Smooth muscle cell (in vitro differentiated cells): ENCODE measurements at regions not wholly inside any gene's neighbourhood (a gene's known extent, or its start where the extent isn't known, plus 50 kb on each side); places are given as distances from the start of the nearest gene placed in this dataset.

Experiments
- DNase-seq: peaks from one replicate; lab custom pipeline; 2025; ENCODE audit not compliant: unreplicated experiment; lab: John Stamatoyannopoulos, UW
- H2AFZ ChIP-seq: fragments of 200-600 bp; sonication (generic); 2 replicates; pipeline ENCODE4 v1.6.0; 2016; ENCODE audit warnings: antibody characterized with exemption, low read depth, mild to moderate bottlenecking
- H3F3A ChIP-seq: fragments of 200-600 bp; sonication (generic); 2 replicates; pipeline ENCODE4 v1.6.0; 2017; ENCODE audit warnings: antibody characterized with exemption, low read depth
- H3K27ac ChIP-seq: fragments of 200-600 bp; sonication (generic); 2 replicates; pipeline ENCODE4 v1.5.1; 2016; ENCODE audit warnings: low read depth, mild to moderate bottlenecking
- H3K27me3 ChIP-seq: fragments of 200-600 bp; sonication (generic); 2 replicates; pipeline ENCODE4 v1.6.1; 2016; ENCODE audit warnings: low read depth, mild to moderate bottlenecking
- H3K36me3 ChIP-seq: fragments of 200-600 bp; sonication (generic); 2 replicates; pipeline ENCODE4 v1.5.1; 2016; ENCODE audit warnings: low read depth
- H3K4me1 ChIP-seq: fragments of 200-600 bp; sonication (generic); 2 replicates; pipeline ENCODE4 v1.5.1; 2016; ENCODE audit warnings: low read depth
- H3K4me2 ChIP-seq: fragments of 200-600 bp; sonication (generic); 2 replicates; pipeline ENCODE4 v1.6.0; 2016; ENCODE audit warnings: mild to moderate bottlenecking
- H3K4me3 ChIP-seq: fragments of 200-600 bp; sonication (generic); 2 replicates; pipeline ENCODE4 v1.5.1; 2016; ENCODE audit warnings: mild to moderate bottlenecking
- H3K79me2 ChIP-seq: fragments of 200-600 bp; sonication (generic); 2 replicates; pipeline ENCODE4 v1.6.0; 2016; ENCODE audit warnings: low read depth, mild to moderate bottlenecking
- H3K9ac ChIP-seq: fragments of 200-600 bp; sonication (generic); 2 replicates; pipeline ENCODE4 v1.6.0; 2016; ENCODE audit warnings: low read depth
- H3K9me3 ChIP-seq: fragments of 200-600 bp; sonication (generic); replicated peaks from 2 replicates; pipeline ENCODE4 v1.5.1; 2016; ENCODE audit warnings: low read depth
- H4K20me1 ChIP-seq: fragments of 200-600 bp; sonication (generic); 2 replicates; pipeline ENCODE4 v1.6.0; 2016; ENCODE audit warnings: low read depth
- WGBS: methylation state at CpG from one replicate; pipeline ENCODE4 v1.1.7; 2016; ENCODE audit warnings: low lambda C conversion rate; 5-methylcytosine and 5-hydroxymethylcytosine counted together
- TF ChIP-seq, protein P1 (sequence below): fragments of 200-600 bp; sonication (generic); IDR thresholded peaks from 2 replicates; pipeline ENCODE4 v1.5.1; 2017; ENCODE audit warnings: borderline replicate concordance, mild to moderate bottlenecking, antibody characterized with exemption; ENCODE audit not compliant: insufficient read depth, poor library complexity, severe bottlenecking

DNA sequence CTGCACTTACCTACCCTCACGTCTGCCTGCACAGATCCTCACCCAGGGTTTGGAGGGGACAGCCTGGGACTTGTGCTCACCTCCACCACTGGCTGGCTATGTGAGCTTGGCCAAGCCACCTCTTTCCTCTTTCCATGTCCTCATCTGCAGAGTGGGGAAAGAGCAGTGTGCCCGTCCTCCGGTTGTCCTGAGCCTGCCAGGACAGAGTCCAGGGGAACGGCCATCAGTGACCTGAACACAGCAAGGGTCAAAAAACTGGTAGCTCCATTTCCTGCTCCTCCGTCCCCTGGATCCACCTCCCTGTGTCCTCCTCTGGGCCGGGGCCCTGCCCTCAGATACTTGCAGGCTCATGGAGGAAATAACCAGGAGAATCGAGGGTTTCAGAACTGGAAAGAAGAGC is 187.7 kb downstream of the OLFM1 start:
- Histone ChIP-seq H3K9me3 (no peaks in the 10 kb centered on the region), H3K27me3 (peaks cover 4% of the 10 kb centered on the region), H3K4me3 (no peak overlapping the region), H3F3A (no peaks in the 10 kb centered on the region), H3K4me1 (no peaks in the 10 kb centered on the region), H3K27ac (no peak overlapping the region), H3K4me2 (no peak overlapping the region), H3K9ac (no peak overlapping the region), H2AFZ (no peak overlapping the region), H3K79me2 (no peaks in the 10 kb centered on the region), H3K36me3 (no peaks in the 10 kb centered on the region), H4K20me1 (no peaks in the 10 kb centered on the region)
- TF ChIP-seq, protein P1, sequence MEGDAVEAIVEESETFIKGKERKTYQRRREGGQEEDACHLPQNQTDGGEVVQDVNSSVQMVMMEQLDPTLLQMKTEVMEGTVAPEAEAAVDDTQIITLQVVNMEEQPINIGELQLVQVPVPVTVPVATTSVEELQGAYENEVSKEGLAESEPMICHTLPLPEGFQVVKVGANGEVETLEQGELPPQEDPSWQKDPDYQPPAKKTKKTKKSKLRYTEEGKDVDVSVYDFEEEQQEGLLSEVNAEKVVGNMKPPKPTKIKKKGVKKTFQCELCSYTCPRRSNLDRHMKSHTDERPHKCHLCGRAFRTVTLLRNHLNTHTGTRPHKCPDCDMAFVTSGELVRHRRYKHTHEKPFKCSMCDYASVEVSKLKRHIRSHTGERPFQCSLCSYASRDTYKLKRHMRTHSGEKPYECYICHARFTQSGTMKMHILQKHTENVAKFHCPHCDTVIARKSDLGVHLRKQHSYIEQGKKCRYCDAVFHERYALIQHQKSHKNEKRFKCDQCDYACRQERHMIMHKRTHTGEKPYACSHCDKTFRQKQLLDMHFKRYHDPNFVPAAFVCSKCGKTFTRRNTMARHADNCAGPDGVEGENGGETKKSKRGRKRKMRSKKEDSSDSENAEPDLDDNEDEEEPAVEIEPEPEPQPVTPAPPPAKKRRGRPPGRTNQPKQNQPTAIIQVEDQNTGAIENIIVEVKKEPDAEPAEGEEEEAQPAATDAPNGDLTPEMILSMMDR: no peak
- DNase-seq: no peak
- 89% methylated on average over 7 of the region's 7 CpGs for WGBS

DNA sequence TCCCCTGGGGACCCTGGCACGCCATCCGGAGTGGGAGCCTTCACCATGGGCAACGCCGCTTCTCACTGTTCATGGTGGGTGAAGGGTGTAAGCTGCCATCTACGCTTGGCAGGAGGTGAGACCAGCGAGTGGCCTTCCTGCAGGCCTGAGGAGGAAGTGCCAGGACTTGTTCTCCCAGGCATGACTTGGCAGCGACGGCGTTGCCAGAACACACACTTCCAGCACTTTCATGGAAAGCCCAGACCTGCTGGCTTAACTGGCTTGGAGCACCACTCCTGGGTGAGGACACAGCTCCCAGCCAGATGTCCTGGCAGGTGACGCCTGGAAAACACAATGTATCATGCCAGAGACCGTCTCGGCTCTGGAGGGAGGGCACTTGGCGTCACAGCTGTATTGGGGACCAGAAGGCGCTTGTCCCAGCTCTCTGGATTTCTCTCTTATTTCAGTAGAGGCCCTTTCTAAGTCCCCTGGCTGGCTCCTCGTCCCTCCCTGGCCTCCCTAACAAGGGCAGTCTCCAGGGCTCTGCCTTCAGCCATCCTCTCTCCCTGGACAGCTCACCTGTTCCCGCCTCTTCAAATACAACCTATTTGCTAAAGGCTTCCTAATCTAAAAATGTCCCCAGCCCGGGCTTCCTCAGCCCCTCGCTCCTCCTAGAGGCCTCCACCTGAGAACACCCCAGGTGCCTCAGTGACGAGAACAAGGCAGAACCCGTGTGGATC is 188.3 kb downstream of the OLFM1 start:
- Histone ChIP-seq H3K4me3 (no peak overlapping the region), H3K79me2 (no peaks in the 10 kb centered on the region), H3K4me2 (no peak overlapping the region), H2AFZ (no peak overlapping the region), H3K36me3 (no peaks in the 10 kb centered on the region), H3K4me1 (no peaks in the 10 kb centered on the region), H3K9ac (no peak overlapping the region), H3K9me3 (no peaks in the 10 kb centered on the region), H4K20me1 (no peaks in the 10 kb centered on the region), H3K27me3 (peaks cover 4% of the 10 kb centered on the region), H3K27ac (no peak overlapping the region), H3F3A (no peaks in the 10 kb centered on the region)
- DNase-seq: no peak
- WGBS: 93% methylated on average over 20 of the region's 20 CpGs
- TF ChIP-seq, protein P1: no peak

DNA sequence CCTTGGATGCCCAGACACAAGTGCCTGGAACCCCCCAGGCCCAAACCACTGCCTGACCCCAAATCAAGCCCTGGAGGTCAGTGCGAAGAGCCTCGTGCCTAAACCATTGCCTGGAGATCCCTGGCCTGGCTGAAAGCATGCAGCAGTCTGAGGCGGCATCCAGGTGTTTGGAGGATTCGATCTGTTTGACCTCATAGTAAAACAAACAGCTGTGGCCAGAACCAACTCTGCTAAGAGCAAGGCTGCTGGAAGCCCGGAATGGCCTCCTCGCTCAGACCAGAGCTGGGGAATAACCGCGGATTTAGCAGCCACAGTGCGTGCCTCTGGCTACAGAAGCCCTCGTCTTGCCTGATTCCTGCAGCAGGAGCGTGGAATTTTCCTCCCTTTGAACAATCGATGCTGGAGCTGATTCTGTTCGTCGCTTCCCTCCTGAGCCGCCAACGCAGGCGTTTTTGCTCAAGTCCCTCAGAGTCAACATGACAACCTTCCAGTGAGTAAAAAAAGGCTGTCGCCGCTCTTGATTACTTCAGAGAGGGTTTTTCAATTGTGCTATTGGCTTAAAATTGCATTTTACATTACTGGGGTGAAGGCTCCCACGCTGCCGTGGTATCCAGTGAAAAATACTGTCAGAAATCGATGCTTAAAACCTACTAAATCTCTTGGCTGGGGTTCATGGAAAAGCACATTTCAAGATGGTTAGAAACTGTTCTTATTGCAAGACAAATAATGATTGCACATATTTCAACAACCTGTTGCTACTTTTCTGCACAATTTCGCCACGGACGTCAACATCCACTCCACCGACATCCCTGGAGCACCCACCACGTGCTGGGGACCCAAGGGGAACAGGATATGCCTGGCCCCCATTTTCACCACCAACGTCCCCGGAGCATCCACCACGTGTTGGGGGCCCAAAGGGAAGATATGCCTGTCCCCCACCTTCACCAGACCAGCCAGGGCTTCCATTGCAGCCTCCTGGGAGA is 190.0 kb downstream of the OLFM1 start:
- H3K4me2 ChIP-seq: no peak overlapping the region
- no peak overlapping the region for H3K27ac ChIP-seq
- H3K27me3 ChIP-seq: peaks cover 4% of the 10 kb centered on the region
- H3K9ac ChIP-seq: no peak overlapping the region
- H3F3A ChIP-seq: no peaks in the 10 kb centered on the region
- no peaks in the 10 kb centered on the region for H4K20me1 ChIP-seq
- no peaks in the 10 kb centered on the region for H3K9me3 ChIP-seq
- no peak for DNase-seq
- H3K79me2 ChIP-seq: no peaks in the 10 kb centered on the region
- no peak overlapping the region for H2AFZ ChIP-seq
- TF ChIP-seq, protein P1: no peak
- no peak overlapping the region for H3K4me3 ChIP-seq
- H3K4me1 ChIP-seq: no peaks in the 10 kb centered on the region
- WGBS: 89% methylated on average over 30 of the region's 30 CpGs
- no peaks in the 10 kb centered on the region for H3K36me3 ChIP-seq
